K562 (cell line): ENCODE measurements at regions not wholly inside any gene's neighbourhood (a gene's known extent, or its start where the extent isn't known, plus 50 kb on each side); places are given as distances from the start of the nearest gene placed in this dataset.

Source experiments
- ATAC-seq: fragments of 200-7000 bp; cut with Tn5 transposase; 3 replicates; pipeline ENCODE4 v1.9.1; 2020; ENCODE audit warnings: moderate library complexity
- BruUV-seq: library from RNA; stranded (reverse); fragments of 400-500 nt; replicated peaks from 2 replicates; lab custom pipeline; 2021; lab: Mats Ljungman, UMichigan
- CTCF ChIA-PET: fragments of 300-600 bp; formaldehyde crosslinking; extraction: SDS; loops from one replicate; lab custom pipeline; 2021; ENCODE audit warnings: low intra/inter-chr PET ratio; lab: Yijun Ruan, JAX
- POLR2A ChIA-PET: fragments of 300-600, 350-650 bp; sonication (Branson Sonifier 250); formaldehyde crosslinking; extraction: SDS; loops from one replicate; lab custom pipeline; 2021; ENCODE audit warnings: antibody characterized with exemption, inconsistent platforms; lab: Yijun Ruan, JAX
- DNase-seq, 4 experiments: peaks; one replicate each; pipeline versions ENCODE4 v3.0.0 to v3.0.0-alpha.2; 2011 to 2018; ENCODE audit warnings: low spot score in 3 of 4, mixed read lengths in 3 of 4; ENCODE audit errors: extremely low read depth in 1 of 4
- FAIRE-seq: peaks from 2 replicates; lab custom pipeline; 2011; peaks lifted over from hg19 to GRCh38; lab: Jason Lieb, UNC
- H2AFZ ChIP-seq: 2 replicates; pipeline ENCODE4 v1.6.0; 2011; ENCODE audit warnings: low read depth, low read length, control low read depth, inconsistent platforms
- H3K27ac ChIP-seq: fragments of 200-600 bp; 3 replicates; pipeline ENCODE4 v1.8.0; 2011; ENCODE audit warnings: low read depth, mild to moderate bottlenecking, control low read depth, inconsistent platforms, low read length, moderate library complexity, mixed read lengths; ENCODE audit errors: extremely low read depth
- H3K27me3 ChIP-seq, 2 experiments: fragments of 300-600 bp in 1 of 2; 2 replicates in 1 of 2; 3 replicates in 1 of 2; pipeline versions ENCODE4 v1.6.0 to v1.8.0; 2011; ENCODE audit warnings: inconsistent platforms in 2 of 2, low read length in 2 of 2, mild to moderate bottlenecking in 1 of 2, mixed read lengths in 1 of 2, moderate library complexity in 1 of 2; ENCODE audit not compliant: control insufficient read depth in 2 of 2, insufficient read depth in 2 of 2
- H3K36me3 ChIP-seq: fragments of 300-600 bp; 3 replicates; pipeline ENCODE4 v1.8.0; 2011; ENCODE audit warnings: mild to moderate bottlenecking, low read length, inconsistent platforms; ENCODE audit not compliant: control insufficient read depth, insufficient read depth
- H3K4me1 ChIP-seq, 2 experiments: fragments of 200-600 bp in 1 of 2; replicated peaks in 1 of 2; 2 replicates in 1 of 2; 3 replicates in 1 of 2; pipeline versions ENCODE4 v1.5.1 to v1.8.0; 2011; ENCODE audit warnings: inconsistent platforms in 2 of 2, low read length in 2 of 2, mild to moderate bottlenecking in 1 of 2, mixed read lengths in 1 of 2, moderate library complexity in 1 of 2; ENCODE audit not compliant: control insufficient read depth in 2 of 2, insufficient read depth in 2 of 2
- H3K4me2 ChIP-seq: 2 replicates; pipeline ENCODE4 v1.6.1; 2011; ENCODE audit warnings: low read length, control low read depth, inconsistent platforms, mixed read lengths; ENCODE audit not compliant: insufficient read depth
- H3K4me3 ChIP-seq: fragments of 200-600 bp; sonication (generic), shearing (Covaris generic); 2 replicates; pipeline ENCODE4 v1.5.1; 2016; ENCODE audit warnings: control low read depth, inconsistent platforms
- H3K79me2 ChIP-seq: fragments of 200-600 bp; 3 replicates; pipeline ENCODE4 v1.8.0; 2011; ENCODE audit warnings: low read length, inconsistent platforms; ENCODE audit not compliant: control insufficient read depth, insufficient read depth
- H3K9ac ChIP-seq, 2 experiments: 2 replicates each; pipeline versions ENCODE4 v1.6.0 to v1.6.1; 2011; ENCODE audit warnings: low read depth in 2 of 2, low read length in 2 of 2, control low read depth in 1 of 2, inconsistent platforms in 1 of 2, mild to moderate bottlenecking in 1 of 2, mixed read lengths in 1 of 2; ENCODE audit not compliant: insufficient read depth in 1 of 2
- H3K9me1 ChIP-seq: one replicate; pipeline ENCODE4 v1.6.0; 2011; ENCODE audit warnings: inconsistent platforms, mild to moderate bottlenecking, low read length, moderate library complexity; ENCODE audit not compliant: control insufficient read depth, insufficient read depth
- H3K9me3 ChIP-seq: replicated peaks from 2 replicates; pipeline ENCODE4 v1.5.1; 2011; ENCODE audit warnings: low read depth, low read length, inconsistent platforms; ENCODE audit not compliant: control insufficient read depth, insufficient read depth
- H4K20me1 ChIP-seq: replicated peaks from 2 replicates; pipeline ENCODE4 v1.6.1; 2011; ENCODE audit warnings: low read length, inconsistent platforms, mixed read lengths; ENCODE audit not compliant: control insufficient read depth, insufficient read depth
- ADNP ChIP-seq: fragments of 200-800 bp; sonication (Bioruptor generic); IDR thresholded peaks from 2 replicates; pipeline ENCODE4 v1.6.1; 2016; ENCODE audit warnings: missing genetic modification characterization, missing compliant biosample characterization
- ARHGAP35 ChIP-seq: fragments of 450-650 bp; IDR thresholded peaks from 2 replicates; pipeline ENCODE4 v1.6.1; 2018; ENCODE audit not compliant: partially characterized antibody
- CBX3 ChIP-seq, 2 experiments: IDR thresholded peaks; 1 replicate in 1 of 2; 2 replicates in 1 of 2; pipeline ENCODE4 v1.6.1; 2012; ENCODE audit warnings: inconsistent platforms in 2 of 2, low read length in 2 of 2, borderline replicate concordance in 1 of 2, control low read depth in 1 of 2
- COPS2 ChIP-seq: fragments of 450-650 bp; conservative IDR thresholded peaks from 2 replicates; pipeline ENCODE4 v1.6.1; 2016; ENCODE audit warnings: mild to moderate bottlenecking, moderate library complexity
- ILK ChIP-seq: fragments of 450-650 bp; IDR thresholded peaks from 2 replicates; pipeline ENCODE4 v1.6.1; 2016; ENCODE audit warnings: missing genetic modification characterization, low read depth, mild to moderate bottlenecking, missing compliant biosample characterization, moderate library complexity, borderline replicate concordance
- KAT7 ChIP-seq: sonication (generic); formaldehyde crosslinking; IDR thresholded peaks from 2 replicates; pipeline ENCODE4 v1.8.0; 2022; ENCODE audit warnings: missing genetic modification reagents, mild to moderate bottlenecking, borderline replicate concordance
- NFATC3 ChIP-seq: fragments of 450-650 bp; IDR thresholded peaks from 2 replicates; pipeline ENCODE4 v1.6.1; 2017; ENCODE audit warnings: mild to moderate bottlenecking
- SRSF7 ChIP-seq: fragments of 200-400 bp; formaldehyde crosslinking; optimal IDR thresholded peaks from 2 replicates; pipeline ENCODE3; 2017; ENCODE audit warnings: mild to moderate bottlenecking, low read depth, low read length
- STAT5A ChIP-seq: IDR thresholded peaks from 2 replicates; pipeline ENCODE4 v1.6.1; 2012; ENCODE audit warnings: low read length, inconsistent platforms, borderline replicate concordance
- TRIM24 ChIP-seq, 2 experiments: fragments of 450-650 bp; IDR thresholded peaks; 2 replicates each; pipeline ENCODE4 v1.6.1; 2016
- U2AF2 ChIP-seq: fragments of 200-400 bp; formaldehyde crosslinking; optimal IDR thresholded peaks from 2 replicates; pipeline ENCODE3; 2017; ENCODE audit warnings: low read depth, mild to moderate bottlenecking, low read length
- ZBTB12 ChIP-seq: fragments of 250-450 bp; sonication (Bioruptor Pico); IDR thresholded peaks from 2 replicates; pipeline ENCODE4 v1.4.0; 2020
- ZNF184 ChIP-seq: sonication (generic); formaldehyde crosslinking; IDR thresholded peaks from 2 replicates; pipeline ENCODE4 v1.5.0; 2020; ENCODE audit warnings: missing genetic modification reagents
- ZNF3 ChIP-seq: fragments of 250-450 bp; sonication (Bioruptor Pico); IDR thresholded peaks from 2 replicates; pipeline ENCODE4 v1.5.0; 2021; ENCODE audit warnings: mild to moderate bottlenecking, moderate library complexity
- WGBS: fragments of 100-300 bp; shearing (Covaris generic); methylation state at CpG from one replicate; pipeline ENCODE4 v1.1.6; 2016; ENCODE audit warnings: low coverage, mixed read lengths; ENCODE audit not compliant: insufficient coverage; ENCODE audit errors: missing lambda C conversion rate; 5-methylcytosine and 5-hydroxymethylcytosine counted together
- in situ Hi-C: fragments of 300-500 bp; cut with MboI; formaldehyde crosslinking; loops from 4 replicates; pipeline ENCODE4 v1.15.0; 2018; ENCODE audit warnings: inconsistent platforms, mixed read lengths
- intact Hi-C: fragments of 100-400 bp; cut with micrococcal nuclease; formaldehyde crosslinking; loops from 2 replicates; pipeline ENCODE4 v1.14.2; 2022

- no peaks in the 10 kb centered on the region for H3K36me3 ChIP-seq
- ChIA-PET POLR2A (no interaction called here), CTCF (no interaction called here)
- H4K20me1 ChIP-seq, result no peaks in the 10 kb centered on the region
- no peak for TF ChIP-seq ZNF3
- no peak for TF ChIP-seq ADNP (tag)
- TF ChIP-seq CBX3 (IDR thresholded peaks at IDR 0.05; ENCODE audit: borderline replicate concordance in 1 of 2, low read length in 2 of 2), result no peak
- no peak for TF ChIP-seq ZNF184 (CRISPR knock-in tag)
- TF ChIP-seq STAT5A, result no peak
- no peak for TF ChIP-seq ZBTB12
- TF ChIP-seq SRSF7, result no peak
- no peak for TF ChIP-seq NFATC3
- no peak for TF ChIP-seq ARHGAP35
- TF ChIP-seq COPS2, result no peak
- no peak for TF ChIP-seq TRIM24 (IDR thresholded peaks at IDR 0.05)
- TF ChIP-seq KAT7 (CRISPR knock-in tag), result no peak
- TF ChIP-seq ILK, result no peak
- no peak for TF ChIP-seq U2AF2
- H3K9ac ChIP-seq, result no peak overlapping the region
- H3K27ac ChIP-seq, result no peak overlapping the region
- in situ Hi-C loops (no loop called here), intact Hi-C loops (no loop called here)
- DNase-seq (no peak), ATAC-seq (no peak), FAIRE-seq (no peak)
- H3K27me3 ChIP-seq, result no peaks in the 10 kb centered on the region
- 1% methylated on average over 4 of the region's 4 CpGs for WGBS
- H3K4me2 ChIP-seq, result no peak overlapping the region
- no peaks in the 10 kb centered on the region for H3K9me3 ChIP-seq
- H3K79me2 ChIP-seq, result no peaks in the 10 kb centered on the region
- H3K4me3 ChIP-seq, result no peak overlapping the region
- no peaks in the 10 kb centered on the region for H3K4me1 ChIP-seq
- H3K9me1 ChIP-seq, result no peaks in the 10 kb centered on the region
- no TSS peak for BruUV-seq
- H2AFZ ChIP-seq, result no peak overlapping the region
Observed at GRCh38 chr6:151722342-151722741, 85.1 kb upstream of the ESR1 start.
